ENCODE measurements at regions not wholly inside any gene's neighbourhood (a gene's known extent, or its start where the extent isn't known, plus 50 kb on each side); places are given as distances from the start of the nearest gene placed in this dataset.
A peak's percentile ranks its signal among the peaks of the same experiment; 100 is the strongest.

DNA sequence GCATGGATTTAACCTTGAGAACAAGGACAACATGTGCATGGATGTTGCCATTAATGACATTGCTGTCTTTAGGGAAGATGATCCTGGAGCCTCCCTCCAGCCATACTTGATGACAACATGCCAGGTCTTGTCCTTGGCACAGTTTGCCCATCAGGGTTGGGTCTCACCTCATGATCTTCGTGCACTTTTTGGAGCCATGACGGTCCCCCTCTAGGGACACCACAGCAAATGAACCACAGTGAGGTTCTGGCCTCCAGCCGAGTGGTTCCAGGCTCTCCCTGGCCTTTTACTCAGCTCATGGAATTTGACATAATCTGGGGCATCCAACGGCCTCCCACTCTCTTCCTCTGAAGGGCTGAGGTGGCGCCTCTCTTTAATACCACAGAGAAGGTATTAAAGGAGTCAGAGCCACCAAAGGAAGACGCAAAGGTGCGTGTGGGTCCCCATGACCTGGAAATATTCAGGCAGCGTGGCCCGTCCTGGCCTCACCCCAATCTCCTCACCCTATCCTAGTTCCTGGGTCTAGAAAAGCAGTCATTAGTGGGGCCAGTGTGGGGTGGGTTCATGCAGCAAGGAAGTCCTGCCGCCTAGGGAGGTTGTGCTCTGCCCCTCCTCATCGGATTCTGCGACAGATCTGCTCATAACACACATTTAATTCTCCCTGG, 184.8 kb downstream of the CXCL12 start:
- no peak for DNase-seq

DNA sequence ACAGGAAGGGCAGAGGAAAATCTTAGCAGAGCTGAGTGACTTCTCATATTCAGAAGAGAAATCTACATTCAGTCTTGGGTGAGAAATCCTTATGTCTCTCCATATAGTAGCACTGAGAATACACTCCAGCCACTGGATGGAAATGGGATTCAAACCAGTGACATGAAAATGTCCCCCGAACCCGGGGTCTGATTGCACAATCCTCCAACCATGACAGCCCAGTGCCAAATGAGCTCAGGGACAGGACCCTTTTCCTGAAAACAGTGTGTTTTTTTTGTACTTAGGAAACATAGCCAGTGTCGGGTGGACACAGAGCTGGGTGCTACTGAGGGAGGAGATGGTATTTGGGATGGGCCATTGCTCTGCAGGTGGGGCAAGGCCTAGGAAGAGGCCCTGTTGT, 185.6 kb downstream of the CXCL12 start:
- DNase-seq, result no peak

DNA sequence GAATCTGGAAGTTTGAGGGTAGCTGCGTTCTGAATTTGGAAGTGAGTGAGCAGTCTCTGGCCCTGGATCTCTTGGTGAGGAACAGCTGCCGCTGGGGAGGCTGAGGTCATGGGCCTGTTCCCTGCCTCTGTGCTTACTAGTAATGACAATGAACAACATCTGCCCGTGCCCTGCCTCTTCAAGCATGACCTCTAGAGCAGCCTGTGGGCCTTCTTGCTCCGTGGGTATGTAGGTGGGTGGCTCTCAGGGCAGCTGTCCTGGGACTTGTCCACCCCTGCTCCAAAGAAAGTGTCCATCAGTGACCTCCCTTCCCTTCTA, 186.2 kb downstream of the CXCL12 start:
- no peak for DNase-seq

DNA sequence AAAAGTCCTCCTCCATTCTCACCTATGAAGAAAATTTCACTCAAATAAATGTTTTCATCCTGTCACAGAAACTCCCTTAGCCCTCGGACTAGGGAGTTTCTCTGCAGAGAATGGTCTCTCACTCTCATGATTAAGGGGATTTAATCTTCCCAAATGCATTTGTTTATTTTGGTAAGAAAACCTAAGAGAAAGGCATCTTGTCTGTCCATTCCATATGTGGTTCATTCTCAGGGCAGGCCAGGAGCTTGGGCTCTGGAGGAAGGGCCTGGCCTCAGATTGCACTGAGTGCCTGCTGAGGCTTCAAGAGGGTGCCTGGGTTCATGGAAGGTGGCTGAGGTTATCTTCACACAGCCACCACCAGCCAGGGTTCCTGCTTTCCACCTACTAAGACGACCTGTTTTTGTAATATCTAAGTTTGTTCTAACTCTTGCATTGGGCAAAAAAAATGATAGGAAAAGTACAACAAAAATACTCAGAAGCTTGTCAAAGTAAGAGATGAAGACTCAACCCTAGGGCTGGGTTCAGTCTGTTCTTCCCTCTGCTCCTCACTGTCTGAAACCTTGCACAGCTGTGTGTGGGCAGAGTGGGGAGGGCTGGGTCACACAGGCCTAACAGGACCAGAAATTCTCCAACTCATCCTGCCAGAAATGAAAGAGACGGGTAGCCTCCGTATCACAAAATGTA, 186.7 kb downstream of the CXCL12 start:
- DNase-seq, result no peak

DNA sequence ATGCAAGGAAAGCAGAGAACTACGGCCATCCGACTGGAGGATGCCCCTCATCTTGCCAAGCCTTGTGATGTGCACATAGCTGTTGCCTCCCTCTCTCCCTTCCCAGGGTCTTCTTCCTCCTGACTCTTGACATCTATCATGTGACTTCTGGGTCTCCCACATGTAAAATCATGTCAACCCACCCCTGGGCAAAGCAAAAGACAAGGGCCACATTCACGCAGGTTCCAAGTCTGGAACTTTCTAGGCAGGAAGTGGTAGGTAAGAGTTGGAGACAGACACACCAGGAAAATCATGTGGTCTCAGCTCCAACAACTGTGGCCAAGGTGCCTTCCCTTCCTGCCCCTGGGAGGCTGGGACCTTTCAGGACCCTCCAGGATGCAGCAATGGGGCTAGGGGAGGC, 187.3 kb downstream of the CXCL12 start:
- DNase-seq, result no peak

DNA sequence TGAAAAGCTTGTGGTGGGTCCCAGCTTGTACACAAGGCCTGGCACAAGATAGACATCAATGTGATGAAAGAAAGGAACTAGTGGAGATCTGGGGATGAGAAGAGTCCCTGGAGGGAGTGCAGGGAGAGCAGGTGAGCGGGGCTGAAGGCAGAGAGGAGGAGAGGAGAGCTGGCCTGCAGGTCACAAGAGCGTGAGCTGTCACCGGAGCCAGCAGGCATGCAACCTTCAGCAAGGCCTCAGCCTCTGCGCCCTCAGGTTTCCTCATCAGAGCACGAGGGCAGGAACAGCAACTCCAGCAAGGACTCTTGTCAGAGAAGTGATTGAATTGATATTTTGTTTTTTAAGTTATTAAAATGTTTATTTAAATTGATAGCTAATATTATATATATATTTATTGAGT, 188.6 kb downstream of the CXCL12 start:
- no peak for DNase-seq

DNA sequence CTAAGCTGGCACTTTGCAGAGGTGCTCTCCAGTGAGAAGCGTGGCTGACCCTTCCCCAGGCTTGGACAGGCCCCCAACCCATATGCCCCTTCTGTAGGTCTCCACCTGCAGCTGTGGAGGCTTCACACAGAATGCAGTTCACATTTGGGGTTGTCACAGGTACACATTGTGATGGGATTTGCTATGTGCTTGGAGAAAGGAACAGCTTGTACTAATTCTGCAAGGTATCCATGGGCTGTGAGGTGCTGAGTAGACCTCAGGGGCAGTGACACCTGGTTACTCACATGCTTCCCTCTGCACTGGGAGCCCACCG, 188.9 kb downstream of the CXCL12 start:
- no peak for DNase-seq

DNA sequence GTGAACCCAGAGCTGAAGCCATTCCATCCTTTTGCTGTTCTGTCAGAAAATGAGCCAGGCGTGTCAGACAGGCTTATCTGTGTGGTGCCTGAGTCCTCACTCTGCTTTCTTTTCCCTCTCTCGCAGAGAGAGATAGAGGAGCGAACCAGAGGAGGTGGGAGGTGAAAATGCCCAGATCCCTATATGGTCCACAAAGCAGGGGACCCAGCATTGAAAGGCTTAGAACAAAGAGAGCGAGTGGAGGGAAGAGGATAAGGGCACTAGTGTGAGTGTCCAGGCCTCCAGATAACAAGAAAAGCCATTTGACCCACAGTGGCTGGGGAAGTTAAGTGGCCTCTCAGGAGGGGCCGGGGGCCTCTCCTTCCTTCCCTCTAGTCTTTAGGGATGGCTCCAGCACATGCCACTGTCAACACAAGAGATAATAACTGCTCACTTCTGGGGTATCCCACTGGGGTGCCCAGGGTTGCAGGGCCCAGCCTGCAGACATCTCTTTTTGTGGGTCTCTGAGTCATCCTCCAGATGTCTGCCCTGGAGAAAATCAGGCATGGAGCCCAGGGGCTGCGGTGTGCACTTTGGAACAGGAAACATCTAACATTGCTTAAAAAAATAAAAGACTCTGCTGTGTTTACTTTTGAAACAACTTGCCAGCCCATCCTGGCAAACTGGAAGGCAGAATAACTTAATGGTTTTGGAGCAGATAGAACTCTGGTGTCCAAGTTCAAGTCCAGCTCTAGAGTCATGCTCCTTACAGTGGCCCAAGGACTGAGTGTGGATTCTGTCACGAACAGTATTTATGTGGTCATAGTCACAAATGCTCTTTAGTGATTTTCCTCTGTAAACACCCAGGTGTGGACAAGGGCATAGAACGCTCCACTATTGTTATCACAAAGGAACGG, 189.5 kb downstream of the CXCL12 start:
- no peak for DNase-seq

DNA sequence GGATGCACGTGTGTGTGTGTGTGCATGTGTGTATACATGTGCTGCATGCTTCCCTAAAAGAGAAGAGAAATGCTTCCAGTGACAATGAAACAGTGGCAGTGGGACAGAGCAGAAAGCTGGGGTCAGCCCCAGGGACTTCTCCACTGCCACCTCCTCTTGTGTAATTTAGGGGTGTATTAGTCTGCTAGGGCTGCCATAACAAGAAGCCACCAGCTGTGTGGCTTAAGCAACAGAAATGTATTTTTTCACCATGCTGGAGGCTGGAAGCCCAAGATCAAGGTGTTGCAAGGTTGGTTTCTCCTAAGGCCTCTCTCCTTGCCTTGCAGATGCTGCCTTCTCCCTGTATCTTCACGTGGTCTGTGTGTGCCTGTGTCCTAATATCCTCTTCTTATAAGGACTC, 190.5 kb downstream of the CXCL12 start:
- no peak for DNase-seq

DNA sequence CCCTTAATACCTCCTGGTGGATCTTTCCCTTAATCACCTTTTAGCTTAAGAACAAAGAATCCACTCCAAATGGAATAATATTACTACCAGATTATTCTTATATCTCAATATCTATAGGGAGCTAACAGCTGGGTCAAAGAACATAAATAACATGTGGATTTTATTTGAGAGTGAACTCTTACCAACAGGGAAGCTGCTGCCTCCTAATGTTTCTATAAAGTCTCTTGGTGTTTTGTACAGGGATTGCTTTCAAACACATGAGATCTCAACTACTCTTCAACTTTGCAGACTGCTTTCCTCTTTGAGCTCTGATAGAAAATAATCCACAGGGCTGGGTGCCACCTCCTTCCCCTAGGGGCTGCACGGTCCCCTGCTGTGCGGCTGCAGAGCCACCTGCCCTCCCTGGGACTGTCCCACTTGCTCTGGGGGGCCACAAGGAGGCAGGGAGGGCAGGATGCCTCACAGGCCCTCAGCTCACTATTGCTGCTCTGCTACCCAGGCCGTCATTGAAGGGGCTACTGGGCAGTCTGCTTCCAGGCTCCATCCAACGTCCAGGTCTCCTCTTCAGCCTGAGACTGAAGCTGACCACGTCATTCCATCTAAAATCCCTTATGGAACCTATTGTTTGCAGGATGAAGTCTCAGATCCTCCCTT, 191.2 kb downstream of the CXCL12 start:
- no peak for DNase-seq

DNA sequence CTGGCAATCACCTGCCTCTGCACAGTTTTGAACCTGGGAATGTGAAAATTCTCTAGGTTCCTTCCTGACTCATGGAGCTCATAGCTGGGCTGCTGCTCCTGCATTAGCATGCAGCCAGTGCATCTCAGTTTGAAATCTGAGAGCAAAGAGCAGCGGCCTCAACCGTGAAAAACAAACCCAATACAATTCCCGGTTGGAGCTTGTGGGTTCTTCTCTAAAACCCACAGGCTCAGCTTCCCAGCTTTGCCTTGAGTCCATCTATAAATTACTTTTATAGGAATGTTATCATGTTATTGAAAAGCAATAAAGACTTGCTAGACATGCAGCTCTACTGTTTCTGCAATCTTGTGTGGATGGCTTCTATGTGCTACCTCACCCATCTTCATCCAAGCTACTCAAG, 191.7 kb downstream of the CXCL12 start:
- no peak for DNase-seq

DNA sequence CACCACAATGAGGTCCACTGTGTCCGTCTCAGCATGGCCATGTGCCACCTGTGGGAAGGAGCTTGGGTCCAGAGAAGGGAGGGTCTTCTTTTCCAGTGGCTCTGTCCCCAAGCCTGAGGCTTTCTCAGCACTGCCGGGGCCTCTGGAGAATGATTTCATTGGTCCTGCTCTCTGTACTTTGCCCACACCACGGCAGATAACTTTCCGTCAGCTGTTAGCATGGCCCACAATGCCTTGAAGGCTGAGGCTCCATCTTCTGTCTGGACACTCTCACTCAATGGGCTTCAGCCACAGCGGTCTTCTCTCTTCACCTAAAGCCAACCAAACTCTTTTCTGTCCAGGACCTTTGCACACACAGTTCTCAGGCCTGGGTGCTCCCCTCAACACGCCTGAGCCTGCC, 192.5 kb downstream of the CXCL12 start:
- no peak for DNase-seq

DNA sequence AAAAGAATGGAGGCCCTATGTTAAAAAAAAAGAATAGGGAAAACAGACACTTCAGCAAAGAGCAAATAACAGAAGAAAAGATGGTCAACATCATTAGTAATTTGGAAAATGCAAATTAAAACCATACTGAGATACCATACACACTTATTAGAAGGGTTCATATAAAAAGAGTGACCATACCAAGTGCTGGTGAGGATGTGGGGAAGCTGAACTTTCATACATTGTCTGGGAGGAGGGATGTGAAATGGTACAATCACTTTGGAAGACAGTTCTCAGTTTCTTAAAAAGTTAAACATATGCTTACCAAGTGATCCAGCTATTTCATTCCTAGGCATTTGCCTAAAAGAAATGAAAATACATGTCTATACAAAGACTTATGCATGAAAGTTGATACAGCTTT, 194.4 kb downstream of the CXCL12 start:
- DNase-seq, result no peak

DNA sequence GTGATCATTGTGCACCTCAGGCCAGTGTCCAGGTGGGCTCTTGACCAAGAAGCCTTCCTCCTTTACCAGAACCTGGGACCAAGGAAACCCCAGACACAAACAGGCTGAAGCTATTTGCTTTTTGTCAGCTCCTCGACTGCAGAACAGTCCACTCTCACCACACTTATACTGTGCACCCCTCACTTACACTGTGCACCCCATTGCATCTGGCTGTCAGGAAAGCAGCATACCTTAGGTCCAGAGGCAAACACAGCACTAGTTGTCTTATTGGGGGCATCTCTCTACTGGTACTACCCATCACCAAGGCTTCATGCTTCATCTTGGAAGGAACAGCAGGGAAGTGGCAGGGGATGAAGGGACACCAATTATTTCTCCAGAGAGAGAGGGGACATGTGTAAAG, 198.1 kb downstream of the CXCL12 start:
- no peak for DNase-seq

DNA sequence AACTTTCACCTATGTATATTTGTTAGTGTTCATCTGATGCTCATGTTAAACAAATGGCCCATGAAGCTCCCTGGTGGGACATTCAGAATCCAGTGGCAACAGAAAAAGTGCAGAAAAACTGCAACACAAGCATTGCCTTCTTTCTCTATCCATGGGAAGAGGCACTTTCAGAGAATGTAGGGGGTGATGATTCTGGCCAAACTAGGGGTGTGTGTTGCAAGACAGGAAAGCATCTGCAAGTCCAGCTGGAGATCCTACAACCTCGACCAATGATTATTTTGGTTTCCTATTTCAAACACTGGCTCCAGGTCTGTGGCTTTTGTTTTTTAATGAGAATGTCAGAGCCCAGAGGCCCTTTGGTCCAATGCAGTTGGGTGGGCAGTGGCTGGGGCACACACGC, 198.7 kb downstream of the CXCL12 start:
- DNase-seq, result no peak

DNA sequence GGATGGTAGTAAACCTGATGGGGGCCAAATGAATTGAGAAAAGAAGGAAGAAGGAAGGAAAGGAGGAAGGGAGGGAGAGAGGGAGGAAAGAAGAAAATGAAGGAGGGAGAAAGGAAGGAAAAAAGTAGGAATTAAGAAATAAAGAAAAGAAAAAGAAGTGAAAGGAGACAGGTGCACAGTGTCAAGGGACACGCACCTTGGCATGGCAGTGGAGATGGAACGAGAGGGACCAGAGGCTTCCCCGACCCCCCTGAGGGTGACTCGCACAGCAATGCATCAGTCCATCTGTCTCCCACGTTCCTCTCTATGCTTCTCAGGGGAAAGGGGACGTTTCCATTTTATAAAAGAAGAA, 199.6 kb downstream of the CXCL12 start:
- DNase-seq, result no peak

DNA sequence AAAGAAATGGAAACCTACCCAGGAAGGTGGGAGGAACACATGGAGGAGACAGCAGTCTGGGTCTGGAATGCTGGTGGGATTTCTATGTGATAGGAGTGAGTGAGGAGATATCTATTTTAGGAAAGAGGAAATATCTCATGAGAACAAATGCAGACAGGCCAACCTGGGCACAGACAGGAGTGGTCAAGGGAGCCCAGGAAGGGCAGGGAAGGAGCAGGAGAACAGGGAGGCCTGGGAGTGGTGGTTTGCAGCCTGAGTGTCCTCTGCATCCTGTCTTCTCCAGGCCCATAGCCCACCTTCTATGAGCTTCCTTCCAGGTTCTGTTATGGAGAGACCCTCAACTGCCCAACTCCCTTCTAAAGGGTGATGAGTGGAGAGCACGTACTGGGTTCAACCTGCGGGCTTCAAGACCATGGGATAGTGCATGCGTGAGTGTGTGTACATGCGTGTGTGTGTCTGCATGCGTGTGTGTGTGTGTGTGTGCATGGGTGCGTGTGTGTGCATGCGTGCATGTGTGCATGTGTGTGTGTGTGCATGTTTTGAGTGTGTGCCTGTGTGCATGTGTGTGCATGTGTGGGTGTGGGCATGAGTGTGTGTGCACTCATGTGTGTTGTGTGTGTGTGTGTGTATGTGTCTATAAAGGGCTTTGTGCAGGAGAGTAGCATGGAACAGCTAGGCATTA, 200.1 kb downstream of the CXCL12 start:
- no peak for DNase-seq

DNA sequence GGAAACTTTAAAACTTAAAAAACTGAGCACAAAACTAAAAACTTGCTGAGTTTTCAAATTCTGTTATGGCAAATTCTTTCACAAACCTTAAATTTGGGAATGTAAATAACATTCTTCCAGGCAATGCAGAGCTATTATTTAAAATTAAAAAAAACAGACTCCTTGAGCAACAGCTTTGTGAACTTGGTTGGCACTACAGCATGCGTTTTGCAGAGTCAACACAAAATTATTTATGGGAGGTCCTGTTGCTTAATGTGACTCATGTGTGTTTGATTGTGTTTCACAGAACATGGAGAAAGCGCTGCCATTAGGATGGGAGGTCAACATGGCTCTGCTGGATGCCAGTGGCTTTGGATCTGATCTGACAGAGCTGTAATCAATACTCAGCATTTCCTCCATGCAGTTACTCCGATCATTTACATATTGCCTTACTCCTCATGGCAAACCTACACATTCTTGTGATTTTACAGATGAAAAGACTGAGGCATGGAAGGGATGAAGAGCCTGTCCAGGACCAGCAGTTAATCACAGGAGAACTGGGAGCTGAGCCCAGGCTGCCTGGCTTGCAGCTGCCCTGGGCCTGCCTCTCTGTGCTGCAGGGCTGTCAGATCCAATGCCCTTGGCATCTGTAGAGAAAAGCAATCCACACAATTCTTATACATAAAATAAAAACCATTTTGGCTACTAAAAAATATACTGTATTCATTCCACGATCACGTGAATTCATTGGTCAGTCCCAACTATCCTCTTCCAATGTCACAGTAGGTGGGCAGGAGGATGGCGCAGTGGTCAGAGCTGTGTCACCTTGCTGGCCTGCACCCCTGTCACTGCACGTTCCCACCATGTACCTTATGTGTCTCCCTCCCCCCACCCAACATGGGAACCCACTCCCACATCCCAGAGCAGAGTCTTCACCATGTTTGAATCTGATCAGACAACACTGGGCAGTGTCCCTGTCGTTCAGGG, 200.9 kb downstream of the CXCL12 start:
- DNase-seq, result no peak

DNA sequence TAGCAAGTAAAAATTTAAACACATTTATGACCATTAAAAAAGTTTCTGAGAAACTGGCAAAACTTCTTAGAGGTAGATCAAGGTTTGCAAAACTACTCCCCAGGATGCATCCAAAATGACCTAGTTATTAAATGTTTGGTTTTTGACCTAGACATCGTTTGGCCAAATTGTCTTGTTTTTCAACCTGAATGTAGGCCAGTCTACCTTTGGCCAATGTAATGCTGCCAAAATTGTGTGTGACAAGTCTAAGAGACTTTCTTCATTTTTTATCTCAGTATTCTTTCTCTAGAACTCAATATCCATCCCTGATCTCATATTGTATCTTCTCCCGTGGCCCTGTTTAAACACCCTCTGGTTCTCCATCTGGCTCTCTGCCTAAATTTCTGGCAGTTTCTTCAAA, 202.0 kb downstream of the CXCL12 start:
- DNase-seq, result no peak

DNA sequence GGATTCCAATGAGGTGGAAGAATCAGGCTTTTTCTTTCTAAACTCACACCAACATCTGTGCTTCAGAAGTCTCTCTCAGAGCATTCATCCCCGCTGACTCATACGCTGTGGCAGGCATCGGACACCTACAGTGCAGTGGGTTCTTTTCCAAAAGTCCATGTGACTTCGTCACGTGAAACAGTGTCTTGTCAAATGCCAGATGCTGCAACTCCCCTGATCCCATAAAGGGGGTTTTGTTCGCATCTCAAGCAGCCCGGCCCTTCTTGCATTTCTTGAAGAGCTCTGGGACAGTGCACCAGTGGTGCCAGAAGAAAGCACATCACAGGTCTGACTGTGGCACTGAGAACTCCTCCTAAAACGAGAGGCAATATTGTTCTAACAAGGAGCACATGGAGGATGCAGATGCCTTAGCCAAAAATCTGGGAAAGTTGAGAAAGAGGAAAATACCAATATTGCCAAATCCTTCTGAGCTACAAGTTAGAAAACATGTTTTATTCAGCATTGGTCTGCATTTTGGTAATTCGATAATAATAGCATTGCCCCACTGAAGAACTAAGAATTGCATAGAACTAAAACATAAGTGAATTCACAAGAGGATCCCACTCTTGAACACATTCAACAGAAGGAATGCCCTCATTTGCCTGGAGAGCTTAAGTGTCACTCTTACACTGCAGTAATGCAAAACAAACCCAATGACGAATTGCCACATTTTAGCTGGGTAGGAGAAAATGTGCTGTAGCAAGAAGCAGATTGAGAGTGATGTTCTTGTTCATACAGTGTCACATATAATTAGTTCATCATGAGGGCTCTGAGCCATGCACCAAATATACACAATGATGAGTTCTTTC, 204.4 kb downstream of the CXCL12 start:
- DNase-seq, result peak in 2 of 51 donors; percentile 6 to 26

Measured in hypothalamus (tissue), 51 donors.